GM10847 (cell line): ENCODE measurements at regions not wholly inside any gene's neighbourhood (a gene's known extent, or its start where the extent isn't known, plus 50 kb on each side); places are given as distances from the start of the nearest gene placed in this dataset.

Experiments
- POLR2A ChIP-seq: IDR thresholded peaks from 2 replicates; pipeline ENCODE4 v1.6.1; 2011; ENCODE audit not compliant: insufficient read length; ENCODE audit errors: extremely low read depth

DNA sequence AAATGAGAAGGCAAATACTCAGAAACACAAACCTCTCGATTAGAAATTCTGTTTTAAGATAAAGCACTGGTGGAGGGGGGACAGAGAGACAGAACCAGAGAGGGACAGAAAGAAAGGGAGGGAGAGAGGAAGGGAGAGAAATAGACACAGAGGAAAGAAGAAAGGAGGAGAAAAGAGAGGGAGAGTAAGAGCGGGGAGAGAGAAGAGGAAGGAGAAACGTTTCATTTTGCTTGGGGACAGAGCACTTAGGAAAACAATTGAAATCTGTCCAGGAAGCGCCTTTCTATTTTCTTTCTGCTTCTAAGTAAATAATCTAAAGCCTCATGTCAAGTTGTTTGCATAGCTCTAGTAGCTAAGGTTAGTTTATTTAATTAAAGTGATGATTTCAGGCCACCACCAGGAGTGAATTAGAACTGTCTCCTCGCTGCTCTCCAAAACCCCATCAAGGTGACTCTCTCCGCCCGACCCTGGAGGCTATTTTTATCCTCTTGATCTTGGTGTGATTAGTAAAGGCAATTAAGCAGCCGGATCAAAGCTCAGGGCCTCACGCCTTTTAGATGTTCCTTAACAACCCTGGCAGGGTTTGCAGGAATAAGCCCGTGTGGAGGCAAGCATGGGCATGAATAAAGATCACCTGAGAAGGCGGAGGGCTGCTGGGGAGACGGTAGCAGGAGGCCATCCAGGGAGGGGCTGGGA lies 73.4 kb upstream of the INSIG1 start:
- TF ChIP-seq POLR2A, result no peak

DNA sequence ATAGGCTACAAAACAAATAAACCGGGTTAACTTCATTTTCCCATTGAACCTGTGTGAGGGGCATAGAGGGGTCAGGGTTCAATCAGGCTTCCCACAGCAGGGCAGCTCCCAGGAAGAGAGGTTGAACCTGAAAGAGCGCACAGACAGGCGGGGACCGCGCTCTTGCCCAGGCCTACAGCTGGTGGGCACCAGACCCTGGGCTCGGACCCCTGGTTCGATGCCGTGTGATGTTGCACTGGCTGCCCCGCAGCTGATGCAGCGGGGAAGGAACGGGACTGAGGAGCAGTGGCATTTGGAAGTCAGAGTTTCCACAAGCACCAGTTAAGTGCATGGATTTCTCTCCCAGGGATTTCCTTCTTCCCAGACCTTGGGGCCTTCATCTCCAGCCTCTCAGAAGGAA lies 72.6 kb upstream of the INSIG1 start:
- TF ChIP-seq POLR2A, result no peak

DNA sequence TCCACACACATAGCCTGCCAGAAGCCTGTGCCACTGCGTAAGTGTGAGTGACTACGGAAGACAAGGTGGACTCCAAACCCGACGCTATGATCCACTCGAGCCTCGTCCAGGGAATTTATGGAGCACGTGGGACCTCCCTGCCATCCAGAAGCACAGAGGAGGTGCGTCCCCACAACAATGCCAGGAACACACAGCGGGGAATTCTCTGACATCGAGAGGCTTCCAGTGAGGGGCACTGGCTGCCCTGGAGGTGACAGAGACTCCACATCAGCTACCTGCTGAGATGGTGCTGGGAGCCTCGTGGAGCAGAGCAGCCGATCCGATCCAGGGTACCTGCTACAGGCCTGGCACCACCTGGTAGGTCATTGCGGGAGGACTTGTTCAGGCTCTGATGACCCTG lies 72.2 kb upstream of the INSIG1 start:
- no peak for TF ChIP-seq POLR2A

DNA sequence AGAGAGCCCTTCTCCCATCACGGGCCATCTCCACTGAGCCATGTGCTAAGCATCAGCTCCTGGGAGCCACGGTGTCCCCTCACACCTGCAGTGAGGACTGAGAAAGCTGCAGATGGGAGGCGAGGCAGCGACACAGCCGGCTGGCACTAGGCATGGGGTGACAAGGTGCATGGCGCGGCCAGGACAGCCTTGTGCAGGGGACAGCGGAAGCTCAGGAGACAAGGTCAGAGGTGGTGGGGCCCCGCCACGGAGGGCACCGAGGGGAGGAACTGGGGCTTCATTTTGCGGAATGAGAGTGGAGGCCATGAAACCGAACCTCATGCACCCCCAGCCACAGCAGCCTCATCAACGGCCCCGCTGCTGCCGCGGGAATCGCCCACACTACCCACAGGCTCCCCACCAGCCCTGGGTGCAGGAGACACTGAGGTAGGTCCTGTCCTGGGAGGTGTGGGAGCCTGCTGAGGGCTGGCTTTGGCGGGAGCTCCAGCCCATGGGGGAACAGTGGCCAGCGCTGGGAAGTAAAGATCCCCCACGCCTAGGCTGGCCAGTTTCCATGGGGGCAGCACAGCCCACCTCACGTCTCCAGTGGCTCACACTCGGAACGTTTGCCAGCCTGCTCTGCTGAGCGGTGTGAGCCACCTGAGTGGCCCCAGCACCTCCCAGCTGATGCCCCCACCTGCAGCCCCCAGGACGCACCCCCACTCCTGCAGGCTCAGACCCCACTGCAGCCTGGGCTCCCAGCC lies 71.2 kb upstream of the INSIG1 start:
- no peak for TF ChIP-seq POLR2A

DNA sequence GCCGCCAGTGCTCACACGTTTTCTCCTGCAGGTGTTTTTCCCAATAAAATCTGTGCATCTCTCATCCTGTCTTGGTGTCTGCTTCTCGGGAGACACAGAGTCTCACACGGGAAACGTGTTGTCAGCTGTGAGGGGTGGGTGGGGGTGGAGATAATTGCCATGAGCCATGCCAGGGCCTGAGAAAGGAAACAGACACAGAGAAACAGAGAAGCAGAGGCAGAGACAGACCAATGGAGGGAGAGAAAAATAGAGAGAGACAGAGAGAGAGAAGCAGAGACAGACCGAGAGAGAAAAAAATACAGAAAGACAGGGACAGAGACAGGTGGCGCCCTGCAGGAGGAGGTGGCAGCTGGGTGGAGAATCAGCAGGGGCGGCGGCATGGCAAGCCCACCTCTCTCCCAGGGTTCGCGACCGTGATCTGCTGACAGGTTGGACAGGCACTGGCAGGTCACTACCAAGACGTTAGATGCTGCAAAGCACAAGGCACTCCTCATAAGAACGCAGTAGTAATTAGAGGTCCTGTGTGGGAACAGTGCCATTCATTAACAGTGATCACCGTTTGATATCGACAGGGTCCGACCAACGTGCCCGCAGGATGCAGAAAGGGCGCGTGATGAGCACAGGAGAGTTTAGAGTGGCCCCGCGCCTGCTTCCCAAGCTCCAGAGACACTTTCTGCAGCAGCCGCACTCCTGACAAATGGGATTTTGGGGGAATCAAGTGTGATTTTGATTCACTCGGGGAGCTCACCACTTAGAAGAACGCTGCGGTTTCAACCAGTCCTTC lies 70.5 kb upstream of the INSIG1 start:
- TF ChIP-seq POLR2A, result no peak

DNA sequence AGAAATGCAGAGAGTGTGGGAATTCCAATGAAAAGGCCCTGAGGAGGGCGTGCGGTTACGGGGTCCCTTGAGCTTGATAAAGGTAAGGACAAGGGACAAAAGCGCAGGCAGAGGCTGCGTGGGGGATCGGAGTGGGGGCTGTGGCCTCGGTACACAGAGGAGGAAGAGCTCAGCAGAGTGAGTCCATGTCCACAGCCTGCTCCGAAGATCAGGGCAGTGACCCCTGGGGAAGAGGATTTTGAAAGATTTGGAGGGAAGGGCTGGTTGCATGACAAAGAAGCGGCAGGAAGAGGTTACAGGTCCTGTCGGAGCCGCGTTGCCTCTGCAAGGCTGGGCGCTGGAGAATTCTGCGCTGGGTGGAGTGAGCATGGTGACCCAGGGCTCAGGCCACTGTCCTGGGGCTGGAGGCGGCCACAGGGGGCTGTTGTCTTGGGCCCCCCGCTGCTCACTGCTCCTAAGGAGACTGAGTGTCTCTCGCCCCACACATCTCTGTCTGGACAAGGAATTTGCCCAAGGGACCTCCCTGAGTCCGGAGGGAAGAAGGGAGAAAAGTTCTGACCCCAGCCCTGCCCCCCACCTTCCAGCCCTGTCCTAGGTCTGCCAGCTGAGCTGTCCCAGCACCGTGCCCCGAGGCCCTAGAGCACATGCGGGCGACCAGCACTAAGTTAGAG lies 69.8 kb upstream of the INSIG1 start:
- no peak for TF ChIP-seq POLR2A

DNA sequence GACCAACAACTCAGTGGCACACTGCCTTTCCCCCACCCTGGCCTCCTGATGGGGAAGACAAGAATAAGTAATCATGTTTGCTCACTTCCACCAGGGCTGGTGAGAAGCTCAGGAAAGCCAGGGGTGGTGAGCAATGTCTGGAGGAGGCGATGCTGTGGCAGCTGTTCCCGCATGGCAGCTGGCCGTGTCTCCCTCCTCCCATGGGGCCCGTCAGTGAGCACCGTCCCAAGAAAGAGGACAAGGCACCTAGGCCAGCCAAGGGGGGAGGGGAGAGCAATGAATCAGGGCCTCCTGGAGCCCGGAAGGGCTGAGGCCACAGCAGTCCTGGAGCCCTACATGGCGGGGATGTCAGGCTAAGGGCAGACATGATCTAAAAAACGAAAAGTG lies 69.2 kb upstream of the INSIG1 start:
- no peak for TF ChIP-seq POLR2A

DNA sequence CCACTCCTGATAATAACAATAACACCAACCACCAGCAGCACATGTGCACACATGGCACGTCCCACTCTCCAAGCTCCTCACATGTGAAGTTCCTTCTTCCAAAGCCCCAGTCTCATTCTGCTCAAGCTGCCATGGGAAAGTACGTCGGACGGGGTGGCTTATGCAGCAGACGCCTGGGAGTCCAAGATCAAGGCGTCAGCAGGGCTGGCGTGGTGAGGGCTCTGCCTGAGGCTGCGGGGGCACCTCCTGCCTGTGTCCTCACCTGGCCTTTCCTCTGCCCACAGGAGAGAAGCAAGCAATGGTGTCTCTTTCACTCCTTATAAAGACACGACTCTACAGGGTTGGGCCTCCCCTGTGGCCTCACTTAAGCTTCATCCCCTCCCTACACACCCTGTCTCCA lies 68.8 kb upstream of the INSIG1 start:
- no peak for TF ChIP-seq POLR2A

DNA sequence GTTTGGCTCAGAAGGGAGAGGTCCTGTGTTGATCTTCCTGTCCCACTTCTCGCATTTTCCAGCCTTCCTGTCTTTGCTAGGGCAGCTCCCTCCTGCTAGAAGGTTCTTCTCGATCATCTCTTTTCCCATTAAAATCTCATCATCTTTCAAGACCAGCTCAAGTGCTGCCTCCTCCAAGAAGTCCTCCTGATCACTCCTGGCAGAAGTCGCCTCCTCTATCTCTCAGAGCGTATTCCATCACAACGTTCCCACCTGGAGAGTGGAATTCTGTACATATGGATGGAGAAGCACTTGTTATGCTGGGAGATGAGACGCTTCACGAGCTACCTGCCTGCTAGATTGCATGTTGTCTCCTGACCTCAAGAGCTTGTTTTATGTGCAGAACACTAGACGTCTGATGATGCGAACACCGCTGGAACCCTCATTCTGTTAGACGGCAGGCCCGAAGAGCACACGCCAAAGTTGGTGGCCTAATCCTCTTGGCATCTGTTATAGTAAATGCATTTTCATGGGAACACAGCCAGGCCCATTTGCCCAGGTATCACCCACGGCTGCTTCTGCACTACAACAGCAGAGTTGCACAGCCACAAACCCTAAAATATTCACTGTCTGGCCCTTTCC lies 68.0 kb upstream of the INSIG1 start:
- TF ChIP-seq POLR2A, result no peak

DNA sequence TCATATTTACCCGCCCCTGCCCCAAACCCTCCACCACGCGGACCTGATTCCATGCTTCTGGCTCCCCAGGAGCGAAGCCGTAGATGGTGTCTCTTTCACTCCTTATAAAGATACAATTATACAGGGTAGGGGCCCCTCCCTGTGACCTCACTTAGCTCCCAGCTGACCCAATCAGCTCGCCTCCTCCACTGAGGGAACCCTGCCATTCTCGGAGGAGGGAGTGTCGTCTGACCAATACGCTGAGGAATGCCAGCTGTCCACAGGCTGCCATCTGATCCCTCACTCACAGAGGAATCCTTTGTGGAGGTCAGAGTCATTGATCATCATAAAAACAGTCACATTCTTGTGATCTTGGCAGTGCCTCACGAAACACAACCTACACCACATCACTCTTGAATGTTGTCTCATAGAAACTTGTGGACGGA lies 67.5 kb upstream of the INSIG1 start:
- no peak for TF ChIP-seq POLR2A

DNA sequence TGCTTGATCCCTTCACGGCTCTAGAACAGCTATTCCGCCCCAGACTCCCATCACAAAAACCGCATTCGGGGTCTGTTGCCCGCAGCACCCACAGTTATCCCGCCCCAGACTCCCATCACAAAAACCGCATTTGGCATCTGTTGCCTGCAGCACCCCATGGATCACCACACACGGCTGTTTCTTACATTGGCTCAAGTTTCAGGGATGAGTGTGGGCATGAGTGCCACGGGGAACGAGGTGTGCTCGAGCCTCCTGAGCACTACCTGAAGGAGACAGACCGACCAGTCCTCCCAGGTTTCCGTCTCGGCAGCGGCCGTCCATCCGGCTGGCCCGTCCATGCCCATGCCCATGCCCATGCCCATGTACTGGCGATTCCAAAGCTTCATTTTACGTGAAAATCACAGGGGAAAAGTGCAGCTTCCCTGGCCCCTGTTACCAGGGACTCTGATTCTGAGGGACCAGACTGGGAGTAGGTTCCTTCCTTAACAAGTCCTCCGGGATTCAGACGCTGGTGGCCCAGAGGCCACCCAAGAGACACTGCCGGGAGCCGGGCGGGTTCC lies 66.4 kb upstream of the INSIG1 start:
- no peak for TF ChIP-seq POLR2A

DNA sequence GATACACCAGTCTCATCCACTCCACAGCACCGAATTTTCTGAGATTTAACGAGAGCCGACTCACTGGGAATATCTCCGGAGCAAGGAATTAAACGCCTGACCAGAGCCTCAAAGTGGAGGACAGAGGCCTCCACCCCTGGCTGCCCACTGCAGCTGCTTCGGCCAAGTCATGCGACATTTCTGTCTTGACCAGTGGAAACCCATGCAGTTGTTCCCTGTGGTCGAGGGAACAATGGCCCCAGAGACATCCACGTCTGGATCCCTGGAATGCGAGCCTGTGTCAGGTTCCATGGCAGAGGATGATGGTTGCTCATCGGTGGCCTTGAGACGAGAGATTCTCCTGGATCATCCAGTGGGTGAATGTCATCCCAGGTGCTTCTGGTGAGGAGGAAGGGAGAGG lies 65.7 kb upstream of the INSIG1 start:
- no peak for TF ChIP-seq POLR2A

DNA sequence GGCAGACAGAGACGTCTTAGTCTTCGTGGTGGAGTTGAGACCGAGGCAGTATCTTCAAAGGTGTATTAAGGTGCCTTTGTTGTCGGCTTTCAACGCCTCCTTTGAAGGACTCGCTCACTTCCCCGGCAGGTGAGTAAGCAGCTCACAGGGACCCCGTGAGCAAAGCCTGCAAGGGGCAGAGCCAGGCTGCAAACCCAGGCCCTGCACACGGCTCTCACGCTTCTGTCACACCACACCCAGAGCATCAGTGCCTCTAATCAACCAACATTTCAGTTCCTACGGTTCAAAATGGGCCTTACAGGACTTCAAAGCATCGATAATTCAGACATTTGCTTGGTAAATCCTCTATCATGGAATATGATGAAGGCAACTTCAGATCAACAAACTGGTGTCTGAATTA lies 64.8 kb upstream of the INSIG1 start:
- TF ChIP-seq POLR2A, result no peak

DNA sequence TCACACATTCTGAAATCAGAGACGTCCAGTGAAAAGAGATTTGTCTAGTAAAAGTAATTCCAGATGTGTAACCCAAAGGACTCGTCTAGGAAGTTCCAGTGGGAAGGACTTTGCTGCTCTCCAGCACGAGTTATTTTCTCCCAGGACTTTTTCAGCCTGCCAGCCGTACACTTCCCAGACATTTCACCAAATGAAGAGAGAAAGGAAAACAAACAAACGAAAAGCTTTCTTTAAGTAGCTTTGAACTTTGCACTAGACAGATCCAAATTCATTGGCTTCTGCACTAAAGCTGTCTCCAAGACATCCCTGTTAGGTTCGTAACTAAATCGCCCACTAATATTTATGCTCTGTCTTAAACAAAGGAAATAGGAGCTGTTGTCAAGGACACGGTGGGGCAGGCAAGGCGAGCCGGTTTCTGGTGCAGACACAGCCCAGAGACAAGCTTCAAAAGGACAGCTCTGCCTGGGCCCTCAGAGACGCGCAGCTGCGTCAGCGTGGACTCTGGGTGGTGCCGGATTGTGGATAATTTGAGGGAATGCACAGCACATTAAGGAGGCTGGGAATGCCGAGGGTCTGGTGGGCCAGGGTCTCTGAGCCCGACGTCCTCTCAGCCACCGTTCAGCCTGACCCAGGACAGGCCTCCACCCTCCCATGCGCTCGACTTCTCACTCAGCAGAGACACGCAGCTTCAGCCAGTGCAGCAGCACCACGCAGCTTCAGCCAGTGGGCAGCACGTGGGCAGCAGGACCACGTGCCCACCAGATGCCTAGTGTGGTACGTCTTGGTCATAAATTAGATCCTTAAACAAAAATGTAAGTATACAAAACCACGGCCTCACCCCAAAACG lies 64.1 kb upstream of the INSIG1 start:
- TF ChIP-seq POLR2A, result no peak
